AG10803 (cell line): ENCODE measurements at regions not wholly inside any gene's neighbourhood (a gene's known extent, or its start where the extent isn't known, plus 50 kb on each side); places are given as distances from the start of the nearest gene placed in this dataset.

Experiments used
- DNase-seq: peaks from one replicate; pipeline ENCODE4 v3.0.0; 2010; ENCODE audit warnings: low read depth
- H3K4me3 ChIP-seq: 2 replicates; pipeline ENCODE4 v1.5.1; 2011; ENCODE audit warnings: mild to moderate bottlenecking, low read length, control low read depth
- CTCF ChIP-seq: conservative IDR thresholded peaks from 2 replicates; pipeline ENCODE4 v1.5.1; 2011; ENCODE audit warnings: mild to moderate bottlenecking, low read length, control low read depth, inconsistent platforms

DNA sequence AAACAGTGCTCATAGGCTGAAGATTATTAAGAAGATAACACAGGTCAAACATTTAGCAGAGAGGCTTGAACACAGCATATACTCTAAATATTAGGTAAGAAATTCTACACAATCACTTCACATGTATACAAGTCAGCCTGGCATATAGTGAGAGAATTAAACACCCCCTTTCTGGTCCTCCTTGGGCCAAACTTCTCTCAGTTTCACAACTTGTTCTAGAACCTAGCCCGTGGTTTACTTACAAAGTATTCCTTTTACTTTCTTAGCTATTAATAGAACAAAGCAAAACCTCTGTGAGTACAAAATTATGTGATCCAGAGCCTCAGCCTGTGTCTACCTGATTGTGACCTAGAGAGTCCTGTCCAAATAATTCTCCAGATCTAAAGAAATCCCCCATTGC, 562.8 kb downstream of the TNS1 start:
- no peak for DNase-seq
- no peak for TF ChIP-seq CTCF

DNA sequence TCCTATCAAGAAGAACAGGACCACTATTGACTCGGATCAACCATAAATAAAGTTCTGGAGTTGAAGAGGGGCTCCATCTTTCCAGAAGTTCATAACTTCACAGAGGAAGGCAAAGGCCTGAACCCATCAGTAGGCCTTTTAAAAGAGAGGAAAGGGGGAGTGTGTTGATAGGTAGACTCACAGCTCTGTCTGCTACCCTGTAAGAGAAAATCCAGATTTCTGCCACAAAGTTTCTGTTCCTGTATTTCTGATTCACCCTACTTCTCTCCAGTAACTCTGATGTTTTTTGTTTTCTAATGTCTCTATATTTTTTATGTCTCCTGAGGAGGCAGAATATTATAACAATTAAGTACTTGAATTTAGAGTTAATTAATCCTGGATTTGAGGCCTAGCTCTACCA, 564.0 kb downstream of the TNS1 start:
- no peak for DNase-seq
- TF ChIP-seq CTCF, result no peak
- no peak overlapping the region for H3K4me3 ChIP-seq

More for the DNA sequence above, 562.8 kb downstream of the TNS1 start:
- H3K4me3 ChIP-seq, result no peak overlapping the region

- no peak overlapping the region for H3K4me3 ChIP-seq
- DNase-seq, result no peak
- no peak for TF ChIP-seq CTCF
These were observed 564.7 kb downstream of the TNS1 start for GRCh38 chr2:217438136-217438535.

DNA sequence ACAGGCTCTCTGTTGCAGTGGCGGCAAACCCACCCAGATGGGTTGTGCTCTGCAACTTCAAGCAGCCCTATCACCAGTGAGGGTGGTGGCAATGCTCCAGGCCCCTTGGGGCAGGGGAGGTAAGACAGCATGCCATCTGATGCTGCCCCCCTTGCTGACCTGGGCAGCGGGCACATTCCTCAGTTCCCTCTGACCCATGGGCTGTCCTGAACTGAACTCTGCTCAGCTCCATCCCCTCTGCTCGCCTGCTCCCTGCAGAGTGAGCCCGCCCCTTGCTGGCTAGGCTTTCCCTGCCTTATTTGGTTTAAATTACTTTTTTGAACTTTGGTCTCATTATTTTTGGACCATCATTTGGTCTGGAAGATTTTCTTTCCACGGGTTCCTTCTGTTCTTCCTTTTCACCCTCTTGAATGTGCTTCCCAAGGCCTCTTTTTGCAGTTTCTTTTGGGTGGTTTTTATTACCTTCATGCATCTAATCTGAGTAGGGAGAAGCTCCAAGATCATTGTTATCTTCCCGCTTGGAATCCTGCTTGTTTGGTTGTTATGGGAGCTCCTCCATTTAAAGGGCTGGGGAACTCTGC, 565.4 kb downstream of the TNS1 start:
- no peak for DNase-seq
- no peak for TF ChIP-seq CTCF
- H3K4me3 ChIP-seq, result no peak overlapping the region

- TF ChIP-seq CTCF, result no peak
- no peak for DNase-seq
- H3K4me3 ChIP-seq, result no peak overlapping the region
These were observed 566.4 kb downstream of the TNS1 start for GRCh38 chr2:217436386-217436785.

- DNase-seq, result peak; percentile 98
- H3K4me3 ChIP-seq, result no peak overlapping the region; the same call in 1 of the 2 replicates
- TF ChIP-seq CTCF, result 0 out of 2 replicates have a peak, but pooled peaks have one; percentile 1
These were observed 568.4 kb downstream of the TNS1 start for GRCh38 chr2:217434180-217434975.

DNA sequence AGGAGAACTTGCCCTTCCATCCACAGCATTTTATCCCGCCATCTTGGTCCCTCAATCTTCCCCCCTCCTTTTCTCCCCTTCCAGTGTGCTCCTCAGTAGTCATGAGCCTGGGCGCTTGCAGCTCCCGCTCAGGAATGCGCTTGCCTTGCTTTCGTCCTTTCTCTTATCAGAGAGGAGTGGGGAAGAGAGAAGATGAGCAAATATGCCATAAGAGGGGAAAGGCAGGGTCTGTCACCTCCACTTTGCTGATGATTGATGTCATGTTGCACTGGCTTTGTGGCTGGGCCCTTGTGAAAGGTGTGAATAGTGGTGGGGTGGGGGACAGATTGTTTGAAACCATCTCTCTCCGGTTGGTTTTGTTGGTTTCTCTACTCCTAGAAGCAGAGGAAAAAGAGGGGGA, 569.3 kb downstream of the TNS1 start:
- no peak for DNase-seq

More for the DNA sequence above, 569.3 kb downstream of the TNS1 start:
- TF ChIP-seq CTCF, result no peak
- H3K4me3 ChIP-seq, result no peak overlapping the region
